ENCODE measurements at regions not wholly inside any gene's neighbourhood (a gene's known extent, or its start where the extent isn't known, plus 50 kb on each side); places are given as distances from the start of the nearest gene placed in this dataset.

DNA sequence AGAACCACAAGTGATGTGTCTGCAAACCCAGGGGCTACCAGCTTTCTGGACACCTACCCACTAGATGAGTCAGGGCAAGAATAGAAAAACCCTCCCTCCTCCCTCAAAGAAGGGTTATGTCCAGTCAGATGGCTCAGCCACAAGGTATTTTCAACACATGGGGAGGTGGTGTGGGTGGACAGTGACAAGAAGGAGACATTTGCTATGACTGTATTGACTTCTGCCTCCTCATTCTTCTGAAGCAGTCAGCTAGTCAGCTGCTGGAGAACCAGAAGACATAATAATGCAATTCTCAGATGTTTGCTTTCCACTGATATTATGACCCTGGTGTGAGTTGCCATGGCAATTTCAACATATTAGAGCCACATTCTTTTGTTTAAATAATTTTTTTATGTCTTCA is 66.7 kb upstream of the GOLGA8B start:
- Histone ChIP-seq H3K27ac (no peak overlapping the region), H3K36me3 (no peaks in the 10 kb centered on the region), H3K4me1 (no peaks in the 10 kb centered on the region), H3K27me3 (ENCODE audit: low read depth) (peaks cover under 1% of the 10 kb centered on the region), H3K4me3 (no peak overlapping the region), H3K9me3 (no peaks in the 10 kb centered on the region)
- ATAC-seq (no peak), DNase-seq (no peak)
- TF ChIP-seq, protein P1, sequence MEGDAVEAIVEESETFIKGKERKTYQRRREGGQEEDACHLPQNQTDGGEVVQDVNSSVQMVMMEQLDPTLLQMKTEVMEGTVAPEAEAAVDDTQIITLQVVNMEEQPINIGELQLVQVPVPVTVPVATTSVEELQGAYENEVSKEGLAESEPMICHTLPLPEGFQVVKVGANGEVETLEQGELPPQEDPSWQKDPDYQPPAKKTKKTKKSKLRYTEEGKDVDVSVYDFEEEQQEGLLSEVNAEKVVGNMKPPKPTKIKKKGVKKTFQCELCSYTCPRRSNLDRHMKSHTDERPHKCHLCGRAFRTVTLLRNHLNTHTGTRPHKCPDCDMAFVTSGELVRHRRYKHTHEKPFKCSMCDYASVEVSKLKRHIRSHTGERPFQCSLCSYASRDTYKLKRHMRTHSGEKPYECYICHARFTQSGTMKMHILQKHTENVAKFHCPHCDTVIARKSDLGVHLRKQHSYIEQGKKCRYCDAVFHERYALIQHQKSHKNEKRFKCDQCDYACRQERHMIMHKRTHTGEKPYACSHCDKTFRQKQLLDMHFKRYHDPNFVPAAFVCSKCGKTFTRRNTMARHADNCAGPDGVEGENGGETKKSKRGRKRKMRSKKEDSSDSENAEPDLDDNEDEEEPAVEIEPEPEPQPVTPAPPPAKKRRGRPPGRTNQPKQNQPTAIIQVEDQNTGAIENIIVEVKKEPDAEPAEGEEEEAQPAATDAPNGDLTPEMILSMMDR (IDR thresholded peaks at IDR 0.05), result no peak
- intact Hi-C loops (cut with DNase I), result no loop called here

DNA sequence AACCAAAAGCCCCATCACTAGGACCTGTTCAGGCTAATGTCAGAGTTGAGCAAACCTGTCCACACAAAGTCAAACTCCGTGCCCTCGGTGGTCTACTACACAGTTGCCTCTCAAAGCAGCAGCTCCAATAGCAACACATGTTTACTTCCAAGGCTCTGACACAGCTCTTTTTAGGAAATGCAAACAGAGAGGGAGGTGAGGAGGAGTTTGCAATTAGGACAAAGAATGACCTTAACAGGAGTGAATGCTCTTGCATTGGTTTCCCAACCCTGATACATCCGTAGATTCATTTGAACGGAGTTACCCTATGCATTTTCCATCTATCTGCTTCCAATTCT is 64.8 kb upstream of the GOLGA8B start:
- Histone ChIP-seq H3K36me3 (no peaks in the 10 kb centered on the region), H3K27ac (no peak overlapping the region), H3K4me3 (no peak overlapping the region), H3K27me3 (ENCODE audit: low read depth) (no peaks in the 10 kb centered on the region), H3K9me3 (no peaks in the 10 kb centered on the region), H3K4me1 (no peaks in the 10 kb centered on the region)
- DNase-seq (no peak), ATAC-seq (no peak)
- TF ChIP-seq, protein P1 (IDR thresholded peaks at IDR 0.05), result no peak
- intact Hi-C loops (cut with DNase I), result no loop called here

DNA sequence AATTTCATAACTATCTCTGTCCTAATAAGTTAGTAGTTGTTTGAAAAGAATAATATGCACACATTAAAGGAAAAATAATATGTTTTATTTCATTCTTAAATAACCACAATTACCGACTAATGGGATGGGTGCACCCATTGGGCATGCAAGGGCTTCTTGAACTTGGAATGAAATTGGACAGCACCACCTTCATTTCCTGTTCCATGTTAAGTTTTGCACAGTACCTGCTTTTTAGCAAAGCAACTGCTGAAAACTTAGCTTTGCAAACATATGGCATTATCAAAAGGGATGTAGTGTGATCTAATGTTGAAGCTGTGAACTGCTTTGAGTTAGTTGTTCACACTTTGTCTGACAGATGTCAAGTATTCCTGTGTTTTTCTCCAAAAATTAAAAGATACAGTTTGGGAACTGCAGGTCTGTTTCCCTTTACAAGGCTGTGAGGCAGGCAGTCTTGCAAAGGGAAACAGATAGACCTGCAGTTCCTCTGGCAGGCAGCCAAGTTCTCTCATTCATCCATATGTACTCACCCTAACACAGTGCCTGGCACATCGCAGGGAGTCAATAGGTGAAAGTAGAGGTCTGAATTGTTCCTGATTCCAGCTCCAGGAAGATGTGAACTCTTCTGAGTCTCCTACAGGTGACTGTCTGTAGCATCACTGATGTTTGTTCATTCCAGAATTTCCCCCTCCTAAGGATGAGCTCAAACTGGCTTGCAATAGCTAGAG is 64.3 kb upstream of the GOLGA8B start:
- TF ChIP-seq, protein P1 (IDR thresholded peaks at IDR 0.05), result no peak
- intact Hi-C loops (cut with DNase I), result no loop called here
- no peak for ATAC-seq
- Histone ChIP-seq H3K4me1 (no peaks in the 10 kb centered on the region), H3K27me3 (ENCODE audit: low read depth) (no peaks in the 10 kb centered on the region), H3K27ac (no peak overlapping the region), H3K9me3 (no peaks in the 10 kb centered on the region), H3K4me3 (no peak overlapping the region), H3K36me3 (no peaks in the 10 kb centered on the region)
- DNase-seq, result no peak

DNA sequence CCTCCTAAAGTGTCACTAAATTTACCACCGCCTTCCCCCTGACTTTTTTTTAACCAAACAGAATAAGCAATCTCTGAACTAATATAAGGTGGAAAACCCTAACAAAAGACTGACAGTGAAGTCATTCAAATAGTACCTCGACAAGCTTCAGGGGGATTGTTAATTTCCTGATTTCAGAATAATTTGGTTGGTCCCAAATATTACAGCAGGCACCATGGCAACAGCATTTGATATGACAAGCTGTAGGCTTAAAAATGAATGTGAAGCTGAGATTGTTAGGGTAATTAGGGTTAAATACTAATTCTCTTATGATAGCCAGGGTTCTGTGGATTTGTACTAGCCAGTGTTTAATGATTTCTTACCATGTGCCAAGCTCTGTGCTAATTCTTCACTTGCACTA is 63.5 kb upstream of the GOLGA8B start:
- Histone ChIP-seq H3K4me3 (no peak overlapping the region), H3K4me1 (no peaks in the 10 kb centered on the region), H3K27me3 (ENCODE audit: low read depth) (peaks cover 3% of the 10 kb centered on the region), H3K27ac (no peak overlapping the region), H3K36me3 (no peaks in the 10 kb centered on the region), H3K9me3 (no peaks in the 10 kb centered on the region)
- TF ChIP-seq, protein P1 (IDR thresholded peaks at IDR 0.05), result no peak
- intact Hi-C loops (cut with DNase I), result no loop called here
- DNase-seq (no peak), ATAC-seq (no peak)

DNA sequence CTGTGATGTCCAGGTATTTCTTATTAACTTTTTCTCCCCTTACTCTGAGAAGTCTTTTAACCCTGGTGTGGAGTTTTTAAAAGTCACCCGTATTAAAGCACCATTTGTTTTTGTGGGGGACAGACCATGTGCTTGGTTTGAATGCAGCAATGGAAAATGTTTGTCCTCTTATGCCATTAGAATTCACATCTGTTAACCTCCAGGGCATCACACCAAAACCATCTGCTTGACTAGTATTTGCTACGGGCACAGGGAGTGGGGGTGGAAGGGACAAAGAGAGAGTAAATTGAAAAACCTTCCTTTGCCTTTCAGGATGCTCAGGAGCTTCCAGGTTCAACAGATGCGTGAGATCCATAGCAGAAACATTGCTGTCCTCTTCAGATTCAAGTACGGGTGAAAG is 61.4 kb upstream of the GOLGA8B start:
- ATAC-seq (no peak), DNase-seq (no peak)
- Histone ChIP-seq H3K4me1 (no peaks in the 10 kb centered on the region), H3K36me3 (no peaks in the 10 kb centered on the region), H3K27me3 (ENCODE audit: low read depth) (peaks cover 4% of the 10 kb centered on the region), H3K27ac (no peak overlapping the region), H3K9me3 (no peaks in the 10 kb centered on the region), H3K4me3 (no peak overlapping the region)
- TF ChIP-seq, protein P1 (IDR thresholded peaks at IDR 0.05), result no peak
- intact Hi-C loops (cut with DNase I), result no loop called here
